NOMO-1 (cell line): ENCODE measurements at regions not wholly inside any gene's neighbourhood (a gene's known extent, or its start where the extent isn't known, plus 50 kb on each side); places are given as distances from the start of the nearest gene placed in this dataset.

ENCODE experiments used
- DNase-seq, 2 experiments: peaks; one replicate each; lab custom pipeline; 2025; ENCODE audit not compliant: unreplicated experiment in 2 of 2; lab: John Stamatoyannopoulos, UW

DNA sequence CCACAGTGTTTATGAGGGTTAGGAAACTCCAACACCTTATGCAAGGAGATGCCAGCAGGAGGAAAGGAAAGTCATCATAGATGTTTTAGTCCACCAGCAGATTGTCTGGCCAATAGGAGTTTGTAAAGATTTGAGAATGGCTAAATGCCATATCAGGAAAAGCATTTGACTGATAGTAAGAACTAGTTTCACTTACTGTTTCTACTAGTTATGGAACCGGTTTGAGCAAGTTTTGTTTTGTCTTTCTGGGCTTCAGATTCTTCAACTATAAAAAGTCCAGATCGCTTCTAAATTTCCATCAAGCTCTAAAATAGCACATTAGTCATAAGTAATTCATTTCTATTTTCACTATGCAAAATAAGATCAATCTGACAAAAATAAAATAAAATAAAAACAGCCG is 254.8 kb upstream of the TMCO5A start:
- no peak for DNase-seq

DNA sequence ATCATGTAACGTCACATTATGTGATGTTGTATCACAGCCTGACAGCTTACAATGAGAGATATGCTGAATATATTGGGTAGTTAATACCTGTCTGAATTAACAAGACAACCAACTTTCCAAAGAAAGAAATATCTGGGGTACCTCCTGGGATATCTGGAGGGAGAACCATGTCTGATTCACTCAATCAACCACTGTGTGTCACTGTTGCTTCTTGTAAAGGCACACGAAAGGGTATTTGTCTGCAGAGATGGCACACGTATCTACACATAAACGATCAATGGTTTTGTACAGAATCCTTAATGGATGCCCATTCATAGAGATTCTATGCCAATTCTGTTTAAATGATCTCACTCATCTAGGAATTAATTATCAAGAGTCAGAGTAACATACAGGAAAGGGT is 252.1 kb upstream of the TMCO5A start:
- DNase-seq, result no peak

DNA sequence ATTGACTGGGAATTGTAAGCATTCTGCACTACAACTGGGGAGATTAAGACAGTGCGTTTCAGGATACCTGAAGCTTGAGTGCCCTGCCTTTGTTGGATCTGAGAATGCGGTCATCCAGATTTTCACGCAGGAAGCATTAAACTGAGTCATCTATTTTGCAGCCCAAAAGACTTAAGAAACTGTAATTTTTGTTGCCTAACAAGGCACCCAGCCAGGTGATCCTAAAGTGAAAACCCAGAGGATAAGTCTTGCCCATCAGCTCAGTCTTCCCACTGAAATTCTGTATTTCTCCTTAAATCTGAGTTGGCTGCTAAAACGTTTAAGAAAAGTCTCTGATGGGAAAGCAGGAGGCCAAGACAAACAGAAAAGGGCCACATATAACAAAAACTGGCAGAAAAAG is 242.5 kb upstream of the TMCO5A start:
- DNase-seq, result no peak

DNA sequence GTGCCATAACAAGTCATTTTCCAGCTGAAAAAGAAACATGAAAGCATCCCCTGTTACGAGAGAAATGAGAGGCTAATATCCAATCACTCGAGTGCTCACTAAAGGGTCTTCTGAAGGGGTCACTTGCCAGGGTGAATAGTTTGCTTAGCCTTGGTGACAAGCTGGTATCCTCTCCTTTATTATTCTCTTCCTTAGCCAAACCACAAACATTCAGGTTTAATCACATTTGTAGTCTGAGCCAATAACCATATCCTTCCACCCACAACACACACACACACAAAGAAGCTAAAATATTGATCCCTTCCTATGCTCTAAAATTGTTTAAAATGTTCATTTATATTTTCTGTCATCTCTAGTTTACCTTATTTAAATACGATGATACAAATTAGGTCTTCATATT is 240.5 kb upstream of the TMCO5A start:
- DNase-seq, result no peak

DNA sequence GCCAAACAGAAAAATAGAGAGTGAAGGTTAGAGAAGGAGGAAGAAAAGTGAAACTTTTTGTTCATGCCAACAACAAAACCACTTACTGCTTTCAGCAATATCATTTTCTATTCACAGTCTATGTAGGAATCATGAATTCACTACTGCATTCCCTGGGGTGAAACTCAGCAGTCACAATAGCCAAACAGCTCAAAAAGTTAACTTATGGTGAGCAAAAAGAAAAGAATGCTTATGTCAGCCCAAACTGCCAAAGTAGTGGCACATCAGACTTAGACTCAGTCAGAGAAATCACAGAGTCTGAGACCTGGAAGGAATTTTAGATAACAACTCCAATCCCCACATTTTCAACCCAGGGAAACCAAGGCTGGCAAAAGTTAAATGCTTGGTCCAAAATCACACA is 238.7 kb upstream of the TMCO5A start:
- no peak for DNase-seq

DNA sequence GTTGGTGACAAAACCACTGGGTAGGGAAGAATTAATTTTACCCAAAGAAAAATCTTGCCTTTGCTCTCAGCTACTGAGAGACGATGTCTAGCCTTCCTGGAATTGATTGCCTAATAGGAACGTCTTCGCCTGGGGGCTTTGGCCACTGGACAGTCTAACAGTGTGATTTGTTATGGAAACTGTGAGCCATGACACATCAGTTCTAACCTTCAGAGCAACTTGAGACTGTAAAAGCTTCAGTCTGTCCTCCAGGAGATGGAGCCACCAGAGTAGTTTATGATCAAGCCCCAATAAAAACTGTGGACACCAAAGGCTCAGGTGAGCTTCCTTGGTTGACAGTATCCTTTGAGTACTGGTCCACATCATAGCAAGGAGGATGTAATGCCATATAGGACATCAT is 235.8 kb upstream of the TMCO5A start:
- DNase-seq, result no peak

DNA sequence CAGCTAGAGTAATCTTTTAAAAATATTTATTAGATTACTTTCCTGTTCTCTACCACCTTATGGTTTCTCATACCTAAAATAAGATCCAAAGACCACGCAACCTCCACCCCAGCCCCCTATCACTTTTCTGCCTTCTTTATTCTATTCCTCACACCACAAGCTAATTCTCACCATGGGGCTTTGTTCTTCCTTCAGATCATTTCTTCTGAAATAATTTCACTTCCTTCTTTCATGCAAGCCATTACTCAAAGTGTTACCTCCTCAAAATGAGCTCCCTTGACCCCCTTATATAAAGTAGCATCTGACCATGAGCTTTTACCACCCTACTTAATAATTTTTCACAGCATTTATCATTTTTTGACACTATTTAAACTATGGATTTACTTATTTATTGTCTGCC is 233.2 kb upstream of the TMCO5A start:
- DNase-seq, result no peak

DNA sequence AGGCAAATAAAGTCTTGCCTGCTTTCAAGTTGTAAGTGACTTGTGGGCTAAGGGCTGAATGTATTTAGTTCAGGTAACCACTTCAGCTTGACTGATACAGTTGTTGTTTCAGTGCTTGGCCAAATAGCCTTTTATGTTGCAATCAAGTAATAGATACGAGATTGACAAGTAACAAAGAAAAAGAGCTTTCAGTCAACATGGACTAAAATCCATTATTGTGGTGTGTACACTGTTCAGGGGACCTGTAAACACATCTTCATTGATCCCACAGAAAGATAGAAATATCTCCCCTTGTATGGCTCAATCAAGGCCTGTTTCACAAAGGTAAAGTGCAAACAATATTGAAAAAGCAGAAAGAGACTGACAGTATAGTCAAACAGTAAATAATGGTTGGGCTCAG is 224.8 kb upstream of the TMCO5A start:
- DNase-seq, result no peak

DNA sequence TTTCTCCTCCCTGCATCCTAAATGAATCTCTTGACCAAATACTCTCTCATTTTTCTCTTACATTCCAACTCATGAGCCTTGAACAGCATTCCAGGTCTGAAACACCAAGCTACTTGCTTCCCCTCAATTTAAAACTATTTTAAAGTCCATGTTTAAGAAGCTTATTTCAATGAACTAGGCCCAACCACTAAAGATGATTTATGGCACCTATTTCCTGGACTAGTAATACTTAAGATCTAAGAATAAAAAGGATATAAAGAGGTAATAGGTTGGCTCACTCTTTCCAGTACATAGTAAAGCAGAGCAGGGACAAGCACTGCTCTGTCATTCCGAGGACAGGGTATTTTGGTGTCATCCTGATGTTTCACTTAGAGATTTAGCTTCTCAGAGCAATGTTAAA is 219.3 kb upstream of the TMCO5A start:
- DNase-seq, result no peak

DNA sequence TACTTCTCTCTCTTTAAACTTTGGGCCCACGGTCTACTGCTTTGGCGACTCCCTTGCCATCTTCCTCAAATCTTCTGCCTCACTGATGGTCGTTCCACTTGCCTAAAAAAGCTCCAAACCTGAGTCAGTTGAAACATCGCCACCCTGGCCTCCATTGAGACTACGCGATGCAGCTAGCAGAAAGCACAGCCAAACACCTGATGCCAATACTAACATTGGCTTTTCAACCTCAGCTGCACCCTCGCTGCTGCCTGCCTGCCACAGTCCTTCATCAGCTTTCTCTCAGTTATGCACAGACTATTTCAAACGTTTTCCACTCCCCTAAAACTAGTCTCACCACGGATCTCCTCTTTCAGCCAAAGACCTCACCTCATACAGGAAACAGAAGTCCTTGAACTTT is 214.2 kb upstream of the TMCO5A start:
- no peak for DNase-seq

DNA sequence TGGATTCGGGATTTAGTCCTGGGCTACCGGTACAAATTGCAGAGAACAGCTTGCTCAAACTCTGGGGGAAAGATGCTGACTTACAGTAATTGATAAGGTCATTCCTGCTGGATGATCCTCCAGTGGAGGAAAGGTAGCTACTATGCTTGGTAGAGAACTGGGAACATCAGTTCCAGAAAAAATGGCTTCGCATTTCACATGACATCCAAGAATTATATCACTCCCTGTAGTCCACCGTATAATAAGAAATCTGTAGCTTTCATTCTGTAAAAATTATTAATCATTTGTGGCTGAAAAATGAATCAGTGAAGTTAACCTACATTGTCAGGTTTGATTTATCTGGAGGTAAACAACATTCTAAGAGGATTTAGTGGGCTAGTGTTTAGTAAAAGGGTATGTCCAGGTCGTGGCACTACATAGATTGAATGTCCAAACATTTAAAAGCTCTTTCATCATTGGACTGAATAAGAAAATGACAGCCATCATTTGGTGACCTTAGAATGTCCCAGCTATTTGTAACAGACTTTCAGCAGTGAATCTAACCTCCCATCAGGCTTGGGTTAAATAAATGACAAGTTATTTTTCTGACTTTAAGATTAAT is 203.2 kb upstream of the TMCO5A start:
- no peak for DNase-seq

DNA sequence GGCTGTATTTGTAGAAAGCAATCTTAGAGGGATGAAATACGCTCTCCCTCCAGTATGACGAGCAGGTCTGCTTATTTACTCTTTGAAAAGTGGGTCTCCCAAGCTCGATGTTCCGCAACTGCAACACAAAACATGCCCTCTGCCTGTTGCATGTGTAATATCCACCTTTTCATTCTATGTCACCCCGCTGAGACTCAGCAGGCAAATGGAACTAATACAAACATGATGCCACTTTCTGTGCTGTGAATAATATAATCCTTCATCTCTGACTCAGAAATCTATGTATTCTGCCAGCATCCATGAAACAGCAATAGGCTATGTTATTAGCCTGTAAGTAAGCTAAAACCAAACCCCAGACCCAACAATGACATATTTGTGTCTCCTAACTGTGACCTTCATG is 200.8 kb upstream of the TMCO5A start:
- no peak for DNase-seq

DNA sequence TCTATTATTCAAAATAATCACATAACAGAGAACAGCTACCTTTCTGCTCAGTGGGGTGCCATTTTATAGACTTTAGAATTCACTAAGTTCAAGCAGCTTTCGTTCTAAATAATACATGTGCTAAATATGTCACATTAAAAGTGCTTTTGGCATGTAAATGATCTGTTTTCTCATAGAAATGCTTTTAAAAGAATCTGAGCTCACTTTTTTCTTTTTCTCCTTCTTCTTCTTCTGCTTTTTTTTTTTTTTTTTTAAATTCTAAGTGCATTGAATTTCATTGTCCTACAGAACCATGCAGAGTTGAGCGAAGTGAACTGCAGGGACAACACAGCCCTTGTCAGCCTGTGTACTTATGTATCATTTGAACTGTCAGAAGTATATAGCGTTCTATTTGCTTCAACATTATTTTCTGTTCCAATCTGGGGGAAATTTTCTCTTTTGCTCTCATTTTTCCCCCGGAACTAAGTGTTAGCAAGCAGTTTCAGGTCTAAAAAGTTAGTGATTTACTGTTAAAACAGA is 193.8 kb upstream of the TMCO5A start:
- DNase-seq, result no peak

DNA sequence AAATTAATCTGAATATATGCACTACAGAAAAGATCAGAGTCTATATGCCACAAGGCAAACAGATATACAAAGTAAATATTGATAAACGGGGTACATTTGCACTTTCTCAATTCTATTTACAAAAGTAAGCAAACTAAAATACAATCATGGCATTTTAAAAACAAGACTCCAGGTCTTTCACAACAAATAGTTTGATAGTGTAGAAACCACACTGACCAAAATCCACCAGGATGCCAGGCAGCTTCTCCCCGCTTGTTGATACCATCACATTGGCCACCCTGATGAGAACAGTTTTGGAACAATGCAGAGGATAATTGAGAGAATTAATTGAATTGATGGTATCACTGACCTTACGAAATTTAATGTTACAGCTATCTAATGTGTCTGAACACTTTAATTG is 190.6 kb upstream of the TMCO5A start:
- DNase-seq, result no peak

DNA sequence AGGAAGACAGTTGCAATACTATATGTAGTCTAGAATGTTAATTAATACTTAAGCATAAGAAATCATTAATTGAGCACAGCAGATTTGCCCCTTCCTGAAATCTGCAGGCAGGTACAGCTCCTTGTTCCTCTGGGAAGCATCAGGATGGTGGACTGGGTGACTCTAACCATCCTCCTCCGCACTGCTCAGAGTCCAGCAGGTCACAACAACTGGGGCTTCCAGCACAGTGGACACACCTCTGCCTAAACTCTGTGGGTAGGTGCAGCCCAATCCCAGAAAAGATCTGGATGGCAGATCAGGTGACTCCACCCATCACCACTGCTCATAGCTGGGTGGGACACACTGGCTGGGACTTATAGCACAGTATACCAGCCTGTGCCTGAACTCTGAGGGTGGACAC is 189.9 kb upstream of the TMCO5A start:
- no peak for DNase-seq

DNA sequence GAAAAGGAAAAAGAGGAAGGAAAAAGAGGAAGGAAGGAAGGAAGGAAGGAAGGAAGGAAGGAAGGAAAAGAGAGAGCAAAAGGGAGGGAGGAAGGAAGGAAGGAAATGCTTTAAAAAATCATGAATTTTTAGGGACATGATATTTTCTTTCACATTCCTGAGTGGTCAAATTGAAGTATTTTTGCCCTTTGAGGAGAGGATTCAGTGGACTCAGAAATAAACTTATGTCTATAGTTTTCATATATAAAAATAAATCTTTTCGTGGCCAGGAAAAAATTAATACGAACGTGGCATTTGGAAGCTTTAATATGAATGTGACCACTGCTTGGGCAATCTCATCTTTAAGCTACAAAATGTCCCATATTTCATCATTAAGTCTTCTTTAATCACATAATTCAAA is 183.0 kb upstream of the TMCO5A start:
- DNase-seq, result no peak

DNA sequence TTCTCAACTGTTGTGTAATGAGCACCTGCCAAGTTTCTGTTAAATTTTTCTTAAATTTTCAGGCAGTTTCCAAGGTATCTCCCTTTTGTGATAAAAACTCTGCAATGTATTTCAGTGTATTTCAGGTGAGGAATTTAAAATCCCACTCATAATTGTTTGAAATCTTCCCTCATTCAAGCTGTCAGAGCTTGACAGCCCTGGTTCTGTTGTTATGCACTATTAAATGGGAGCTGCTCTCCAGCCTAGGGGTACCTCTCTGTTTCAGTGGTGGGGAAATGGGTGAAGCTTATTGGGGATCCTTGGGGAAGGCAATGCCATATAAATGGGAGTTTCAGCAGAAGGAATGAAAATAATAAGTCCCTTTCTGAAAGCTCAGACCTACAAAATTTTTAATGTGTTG is 178.0 kb upstream of the TMCO5A start:
- DNase-seq, result no peak

DNA sequence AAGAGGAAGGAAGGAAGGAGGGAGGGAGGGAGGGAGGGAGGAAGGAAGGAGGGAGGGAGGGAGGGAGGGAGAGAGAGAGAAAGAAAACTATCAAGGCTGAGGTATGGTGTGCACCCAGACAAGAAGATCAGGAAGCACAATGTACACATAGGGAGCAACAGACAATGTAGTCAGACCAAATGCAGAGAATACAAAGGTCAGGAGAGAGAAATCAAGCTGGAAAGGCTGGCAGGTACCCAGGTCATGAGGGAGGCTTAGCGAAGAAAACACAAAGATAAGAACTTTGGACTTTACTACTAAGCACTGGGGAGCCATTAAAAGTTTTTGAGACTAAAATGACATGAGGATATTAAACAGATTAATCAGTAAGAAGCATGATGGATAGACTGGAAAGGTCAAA is 176.0 kb upstream of the TMCO5A start:
- DNase-seq, result no peak

DNA sequence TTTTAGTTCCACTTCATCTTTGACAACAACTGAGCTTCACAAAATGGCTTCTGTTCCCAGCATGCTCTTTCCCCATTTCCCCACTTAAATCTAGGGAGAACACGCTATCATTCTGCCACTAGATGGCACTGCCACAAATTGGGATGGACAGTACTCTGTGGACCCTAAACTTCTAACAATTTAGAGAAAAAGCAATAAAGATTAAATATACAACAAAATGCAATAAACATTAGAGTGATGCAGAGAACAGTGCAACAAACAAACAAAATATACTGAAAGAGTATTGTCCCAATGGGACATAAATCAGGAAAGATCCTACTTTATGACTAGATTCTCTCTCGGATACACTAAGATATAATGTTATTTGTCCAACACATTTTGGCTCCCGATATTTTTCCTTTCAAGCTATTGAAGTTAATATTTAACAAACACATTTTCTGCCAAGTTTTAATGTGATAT is 169.7 kb upstream of the TMCO5A start:
- DNase-seq, result peak in 1 of 2 experiments; percentile 4

DNA sequence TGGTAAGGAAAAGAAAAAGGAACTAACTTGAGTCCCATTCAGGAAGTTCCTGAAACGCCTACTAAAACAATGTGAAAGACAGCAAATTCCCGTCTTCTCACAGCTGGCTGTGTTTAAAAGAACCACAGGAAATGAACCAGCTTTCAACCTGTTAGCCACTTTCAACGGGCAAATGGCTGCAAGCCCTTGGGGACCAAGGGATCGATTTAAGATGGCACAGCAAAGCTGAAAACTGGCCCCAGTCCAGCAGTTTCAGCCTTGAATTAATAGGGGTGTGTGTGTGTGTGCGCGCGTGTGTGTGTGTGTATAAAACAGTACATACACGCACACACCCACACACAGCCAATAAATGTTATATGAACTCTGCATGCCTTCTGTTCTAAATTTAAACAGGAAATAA is 168.7 kb upstream of the TMCO5A start:
- no peak for DNase-seq

DNA sequence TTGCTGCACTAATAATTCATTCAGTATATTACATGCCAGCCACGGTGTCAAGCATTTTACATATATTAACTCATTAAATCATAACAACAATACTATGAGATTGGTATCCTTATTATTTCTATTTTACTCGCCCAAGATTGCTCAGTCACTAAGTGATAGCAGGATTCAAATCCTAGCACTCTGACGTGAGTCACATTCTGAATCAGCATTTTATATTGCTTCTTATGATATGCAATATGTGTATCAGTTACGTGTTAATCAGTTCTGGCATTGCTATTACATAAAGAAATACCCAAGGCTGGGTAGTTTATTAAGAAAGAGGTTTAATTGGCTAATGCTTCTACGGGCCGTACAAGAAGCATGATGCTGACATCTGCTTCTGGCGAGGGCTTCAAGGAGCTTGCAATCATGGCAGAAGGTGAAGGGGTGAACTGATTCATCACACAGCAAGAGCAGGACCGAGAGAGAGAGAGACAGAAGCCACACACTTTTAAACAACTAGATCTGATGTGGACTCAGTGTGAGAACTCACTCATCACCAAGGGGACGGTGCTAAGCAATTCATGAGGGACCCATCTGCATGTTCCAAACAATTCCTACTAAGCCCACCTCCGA is 166.5 kb upstream of the TMCO5A start:
- DNase-seq, result no peak

DNA sequence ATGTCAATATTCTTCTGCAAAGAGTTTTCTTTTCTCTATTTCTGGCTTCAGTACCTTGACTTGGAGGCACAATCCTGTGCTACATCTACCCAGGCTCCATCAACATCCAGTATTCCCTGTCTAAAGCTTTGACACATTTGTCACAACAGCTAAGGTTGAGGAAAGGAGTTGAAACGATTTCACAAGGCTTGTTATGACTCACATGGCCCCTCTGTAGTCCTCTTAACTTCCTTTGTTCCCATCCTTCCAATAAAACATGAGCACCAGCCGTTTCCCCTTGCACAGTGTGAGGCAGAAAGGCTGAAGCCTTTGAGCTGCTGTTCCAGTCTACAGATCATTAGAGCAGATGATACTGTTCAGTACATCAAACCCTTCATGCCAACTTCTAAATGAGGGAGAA is 163.0 kb upstream of the TMCO5A start:
- DNase-seq, result no peak
